HG02938 (cell line): ENCODE measurements at regions not wholly inside any gene's neighbourhood (a gene's known extent, or its start where the extent isn't known, plus 50 kb on each side); places are given as distances from the start of the nearest gene placed in this dataset.

Experiments used
- ATAC-seq: cut with Tn5 transposase; IDR thresholded peaks from one replicate; pipeline ENCODE4 v1.9.1; 2021; ENCODE audit warnings: mild to moderate bottlenecking, moderate library complexity; ENCODE audit not compliant: unreplicated experiment

GRCh38 chr7:32150589-32150988 lies 80.4 kb upstream of the PDE1C start:
- ATAC-seq, result no peak

GRCh38 chr7:32150039-32150438 lies 79.8 kb upstream of the PDE1C start:
- no peak for ATAC-seq

GRCh38 chr7:32147546-32148268 lies 77.5 kb upstream of the PDE1C start:
- ATAC-seq, result no peak

- ATAC-seq, result no peak
Observed at GRCh38 chr7:32145911-32146310, 75.7 kb upstream of the PDE1C start.

GRCh38 chr7:32144676-32145075 lies 74.5 kb upstream of the PDE1C start:
- ATAC-seq, result no peak

- no peak for ATAC-seq
Observed at GRCh38 chr7:32143301-32143700, 73.1 kb upstream of the PDE1C start.

GRCh38 chr7:32142649-32143048 lies 72.4 kb upstream of the PDE1C start:
- ATAC-seq, result no peak

GRCh38 chr7:32140210-32140939 lies 70.2 kb upstream of the PDE1C start:
- no peak for ATAC-seq

GRCh38 chr7:32137059-32137458 lies 66.9 kb upstream of the PDE1C start:
- no peak for ATAC-seq

GRCh38 chr7:32131091-32131490 lies 60.9 kb upstream of the PDE1C start:
- no peak for ATAC-seq

- ATAC-seq, result no peak
Observed at GRCh38 chr7:32126843-32127242, 56.6 kb upstream of the PDE1C start.
